ENCODE measurements at regions not wholly inside any gene's neighbourhood (a gene's known extent, or its start where the extent isn't known, plus 50 kb on each side); places are given as distances from the start of the nearest gene placed in this dataset.
"Not testable (repeated sequence)": the region's sequence is repeated elsewhere in the genome, so short reads cannot be mapped to it uniquely, and the experiment has no call there.

GRCh38 chr20:23294166-23294565 is 56.4 kb upstream of the NXT1 start:
- DNase-seq (ENCODE audit: low read depth): no peak
- no peak overlapping the region for H3K4me3 ChIP-seq (ENCODE audit: low read depth, low read length)
- TF ChIP-seq, protein P1, sequence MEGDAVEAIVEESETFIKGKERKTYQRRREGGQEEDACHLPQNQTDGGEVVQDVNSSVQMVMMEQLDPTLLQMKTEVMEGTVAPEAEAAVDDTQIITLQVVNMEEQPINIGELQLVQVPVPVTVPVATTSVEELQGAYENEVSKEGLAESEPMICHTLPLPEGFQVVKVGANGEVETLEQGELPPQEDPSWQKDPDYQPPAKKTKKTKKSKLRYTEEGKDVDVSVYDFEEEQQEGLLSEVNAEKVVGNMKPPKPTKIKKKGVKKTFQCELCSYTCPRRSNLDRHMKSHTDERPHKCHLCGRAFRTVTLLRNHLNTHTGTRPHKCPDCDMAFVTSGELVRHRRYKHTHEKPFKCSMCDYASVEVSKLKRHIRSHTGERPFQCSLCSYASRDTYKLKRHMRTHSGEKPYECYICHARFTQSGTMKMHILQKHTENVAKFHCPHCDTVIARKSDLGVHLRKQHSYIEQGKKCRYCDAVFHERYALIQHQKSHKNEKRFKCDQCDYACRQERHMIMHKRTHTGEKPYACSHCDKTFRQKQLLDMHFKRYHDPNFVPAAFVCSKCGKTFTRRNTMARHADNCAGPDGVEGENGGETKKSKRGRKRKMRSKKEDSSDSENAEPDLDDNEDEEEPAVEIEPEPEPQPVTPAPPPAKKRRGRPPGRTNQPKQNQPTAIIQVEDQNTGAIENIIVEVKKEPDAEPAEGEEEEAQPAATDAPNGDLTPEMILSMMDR (IDR thresholded peaks at IDR 0.05; ENCODE audit: insufficient read depth, low read length): no peak

GRCh38 chr20:23293689-23294088 is 56.9 kb upstream of the NXT1 start:
- peak; percentile 5 for DNase-seq (ENCODE audit: low read depth)
- TF ChIP-seq, protein P1 (IDR thresholded peaks at IDR 0.05; ENCODE audit: insufficient read depth, low read length): no peak

DNA sequence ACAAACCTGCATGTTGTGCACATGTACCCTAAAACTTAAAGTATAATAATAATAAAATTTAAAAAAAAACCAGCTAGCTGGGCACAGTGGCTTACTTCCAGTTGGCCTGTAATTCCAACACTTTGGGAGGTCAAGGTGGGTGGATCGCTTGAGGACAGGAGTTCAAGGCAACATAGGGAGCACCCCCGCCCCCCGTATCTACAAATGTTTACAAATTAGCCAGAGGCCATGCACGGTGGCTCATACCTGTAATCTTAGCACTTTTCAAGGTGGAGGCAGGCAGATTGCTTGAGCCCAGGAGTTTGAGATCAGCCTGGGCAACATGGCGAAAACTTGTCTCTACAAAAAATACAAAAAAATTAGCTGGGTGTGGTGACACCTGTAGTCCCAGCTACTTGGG is 58.3 kb upstream of the NXT1 start:
- H3K4me3 ChIP-seq (ENCODE audit: low read depth, low read length); DNase-seq (ENCODE audit: low read depth): not testable (repeated sequence)

More at GRCh38 chr20:23293689-23294088, 56.9 kb upstream of the NXT1 start:
- H3K4me3 ChIP-seq (ENCODE audit: low read depth, low read length): no peak overlapping the region

DNA sequence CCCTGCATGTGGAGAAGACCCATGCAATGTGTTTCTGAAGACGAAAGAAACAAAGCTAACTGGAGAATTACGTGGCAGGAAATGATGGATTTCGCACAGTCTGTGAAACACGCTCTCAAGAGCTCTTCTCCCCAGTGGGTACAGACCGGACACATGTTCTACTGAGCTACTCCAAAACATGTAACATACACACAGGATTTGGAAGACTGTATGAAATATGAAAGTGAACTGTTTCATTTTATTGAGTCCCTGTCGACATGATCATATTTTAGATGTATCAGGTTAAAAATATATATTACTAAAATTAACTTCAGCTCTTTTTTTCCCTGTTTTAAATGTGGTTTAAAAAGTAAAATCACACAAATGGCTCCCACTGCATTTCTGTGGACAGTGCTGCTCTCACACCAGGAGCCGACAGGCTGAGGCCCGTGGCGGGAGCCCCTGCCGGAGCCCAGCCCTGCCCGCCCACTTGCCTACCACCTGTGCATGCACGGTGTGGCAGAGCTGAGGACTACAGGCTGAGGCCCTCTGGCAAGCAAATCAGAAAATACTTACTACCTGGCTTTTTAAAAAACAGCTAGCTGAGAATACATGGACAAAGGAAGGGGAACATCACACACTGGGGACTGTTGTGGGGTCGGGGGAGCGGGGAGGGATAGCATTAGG is 58.9 kb upstream of the NXT1 start:
- H3K4me3 ChIP-seq (ENCODE audit: low read depth, low read length): no peak overlapping the region
- DNase-seq (ENCODE audit: low read depth): no peak
- TF ChIP-seq, protein P1 (IDR thresholded peaks at IDR 0.05; ENCODE audit: insufficient read depth, low read length): no peak

- TF ChIP-seq, protein P1 (IDR thresholded peaks at IDR 0.05; ENCODE audit: insufficient read depth, low read length): no peak
- no peak overlapping the region for H3K4me3 ChIP-seq (ENCODE audit: low read depth, low read length)
- DNase-seq (ENCODE audit: low read depth): no peak
Measured at GRCh38 chr20:23290761-23291574, 59.6 kb upstream of the NXT1 start.

DNA sequence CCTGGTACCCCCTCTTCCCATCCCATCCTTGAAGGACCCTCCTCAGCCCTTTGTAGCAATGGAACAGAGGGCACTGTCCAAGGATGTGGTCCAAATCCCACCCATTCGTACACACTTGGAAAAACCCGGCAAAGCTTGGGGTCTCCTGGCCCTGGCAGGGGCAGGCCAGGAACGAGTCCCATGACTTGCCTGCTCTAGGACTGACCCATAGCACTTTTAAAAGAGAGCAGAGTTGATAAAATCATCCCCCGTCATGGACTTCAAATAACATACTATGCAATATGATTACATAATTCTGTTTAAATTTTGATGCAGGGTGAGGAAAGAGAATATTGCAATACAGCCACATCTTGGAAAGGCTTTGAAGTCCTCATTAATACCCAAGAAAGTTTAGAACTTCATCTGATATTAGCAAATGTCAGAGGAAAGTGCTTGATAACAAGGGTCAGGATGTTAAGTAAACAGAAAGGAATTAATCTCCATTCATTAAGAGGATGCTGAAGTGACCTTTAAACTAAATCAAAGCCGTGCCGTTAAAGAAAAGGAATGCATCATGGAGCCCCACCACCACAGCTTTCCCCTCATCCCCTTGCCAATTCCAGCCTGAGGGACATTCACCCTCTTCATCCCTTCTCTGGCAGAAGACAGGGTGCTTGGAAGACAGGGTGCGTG is 60.7 kb upstream of the NXT1 start:
- TF ChIP-seq, protein P1 (IDR thresholded peaks at IDR 0.05; ENCODE audit: insufficient read depth, low read length): no peak
- no peak overlapping the region for H3K4me3 ChIP-seq (ENCODE audit: low read depth, low read length)
- peak; percentile 5 for DNase-seq (ENCODE audit: low read depth)

DNA sequence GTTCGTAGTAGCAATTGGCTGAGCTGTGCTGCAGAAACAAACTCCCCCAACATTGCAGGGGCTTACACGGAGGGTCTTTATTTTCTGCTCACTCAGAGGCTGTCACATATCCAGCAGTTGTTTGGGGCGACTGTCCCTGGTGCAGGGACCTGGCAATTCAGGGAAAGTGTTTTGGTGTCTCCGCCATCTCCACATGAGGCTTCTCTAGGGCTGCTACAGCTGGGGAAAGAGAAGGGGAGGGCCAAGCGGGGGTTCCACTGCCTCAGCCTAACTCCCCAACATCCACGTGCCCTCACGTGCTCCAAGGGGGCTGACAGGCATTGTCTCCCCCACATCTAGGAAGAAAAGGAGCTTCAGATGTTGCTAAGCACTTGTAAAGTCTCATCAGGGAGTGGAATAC is 61.3 kb upstream of the NXT1 start:
- TF ChIP-seq, protein P1 (IDR thresholded peaks at IDR 0.05; ENCODE audit: insufficient read depth, low read length): no peak
- no peak for DNase-seq (ENCODE audit: low read depth)
- no peak overlapping the region for H3K4me3 ChIP-seq (ENCODE audit: low read depth, low read length)
